ENCODE measurements at regions not wholly inside any gene's neighbourhood (a gene's known extent, or its start where the extent isn't known, plus 50 kb on each side); places are given as distances from the start of the nearest gene placed in this dataset.

DNA sequence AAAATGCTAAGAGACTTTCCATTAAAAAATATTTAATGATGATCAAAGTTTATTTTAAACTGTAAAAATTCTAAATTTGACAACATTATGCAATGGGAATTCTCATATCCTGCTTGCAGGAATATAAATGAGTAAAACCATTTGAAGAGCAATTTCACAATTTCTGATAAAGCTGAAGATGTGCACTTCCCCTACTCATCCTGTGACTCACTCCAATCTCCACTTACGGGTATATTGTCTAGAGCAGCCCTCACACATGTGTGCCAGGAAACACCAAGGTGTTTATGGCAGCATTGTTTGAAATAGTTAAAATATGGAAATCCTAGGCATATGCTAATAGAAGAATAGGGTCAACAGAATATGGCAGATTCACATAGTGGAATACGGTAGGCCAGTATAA, 158.4 kb downstream of the PDHA2 start:
- no peak overlapping the region for H3K9ac ChIP-seq (replicated peaks; ENCODE audit: extremely low read depth, insufficient read depth, low read length)

DNA sequence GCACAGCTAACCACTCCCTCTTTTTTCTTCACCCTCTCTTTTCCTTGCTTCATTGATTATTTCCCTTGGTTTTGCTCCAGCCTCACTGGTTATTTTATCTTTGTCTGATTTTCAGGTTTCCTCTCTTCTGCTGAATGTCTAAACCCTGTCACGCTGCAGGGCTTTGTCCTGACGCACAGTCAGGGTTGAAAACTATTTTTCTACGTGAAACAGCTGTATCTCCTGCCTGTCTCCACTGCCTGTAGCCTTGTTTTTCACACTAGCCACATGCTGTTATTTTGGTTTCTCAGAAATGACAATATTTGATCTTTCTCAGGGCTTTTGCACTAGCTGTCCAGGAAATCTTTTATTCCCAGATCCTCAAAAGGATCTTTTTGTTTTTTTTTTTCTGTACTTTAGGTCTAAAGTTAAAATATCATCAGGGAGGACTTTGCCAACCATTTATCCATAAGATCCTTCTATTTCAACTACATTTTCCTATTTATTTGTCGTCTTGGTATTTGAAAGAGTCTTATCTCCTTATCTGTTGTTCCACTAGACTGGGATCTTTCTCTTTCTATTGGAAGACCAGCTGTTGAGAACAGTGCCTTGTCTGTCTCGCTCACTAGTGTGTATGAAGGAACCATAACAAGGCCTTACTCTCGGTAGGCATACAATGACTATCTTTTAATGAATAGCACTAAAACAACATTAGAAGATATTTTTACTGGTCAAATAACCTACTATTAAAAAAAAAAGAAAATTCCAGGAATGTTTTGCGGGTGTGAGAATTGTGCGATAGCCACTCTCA, 164.3 kb downstream of the PDHA2 start:
- Histone ChIP-seq H3K9me3 (replicated peaks; ENCODE audit: control insufficient read depth, insufficient read depth, low read length) (no peaks in the 10 kb centered on the region), H3K36me3 (ENCODE audit: control insufficient read depth in 2 of 2, extremely low read depth in 1 of 2, insufficient read depth in 2 of 2, low read length in 2 of 2) (no peaks in the 10 kb centered on the region), H3K79me2 (ENCODE audit: control insufficient read depth, insufficient read depth, low read length) (no peaks in the 10 kb centered on the region), H3K27me3 (ENCODE audit: control insufficient read depth in 2 of 2, insufficient read depth in 2 of 2, low read length in 2 of 2) (no peaks in the 10 kb centered on the region), H3K9me1 (replicated peaks; ENCODE audit: control insufficient read depth, extremely low read depth, insufficient read depth, low read length) (no peaks in the 10 kb centered on the region), H3K4me1 (ENCODE audit: control insufficient read depth, extremely low read depth, insufficient read depth, low read length) (no peaks in the 10 kb centered on the region), H3K27ac (ENCODE audit: insufficient read depth, low read depth, low read length) (no peak overlapping the region), H3K4me2 (ENCODE audit: insufficient read depth, low read length) (no peak overlapping the region), H2AFZ (ENCODE audit: low read depth, low read length) (peak overlapping the region; percentile 13), H4K20me1 (replicated peaks; ENCODE audit: control insufficient read depth, extremely low read depth, insufficient read depth, low read length) (no peaks in the 10 kb centered on the region), H3K9ac (replicated peaks; ENCODE audit: extremely low read depth, insufficient read depth, low read length) (no peak overlapping the region), H3K4me3 (replicated peaks in 1 of 3; ENCODE audit: insufficient read depth in 1 of 3, low read depth in 1 of 3, low read length in 3 of 3) (no peak overlapping the region)
- no peak for DNase-seq (ENCODE audit: low read depth, low spot score)
- ChIA-PET CTCF (no interaction called here), POLR2A (no interaction called here)
- no TSS peak for BruUV-seq (replicated peaks)
- no peak for FAIRE-seq
- TF ChIP-seq, protein P1, sequence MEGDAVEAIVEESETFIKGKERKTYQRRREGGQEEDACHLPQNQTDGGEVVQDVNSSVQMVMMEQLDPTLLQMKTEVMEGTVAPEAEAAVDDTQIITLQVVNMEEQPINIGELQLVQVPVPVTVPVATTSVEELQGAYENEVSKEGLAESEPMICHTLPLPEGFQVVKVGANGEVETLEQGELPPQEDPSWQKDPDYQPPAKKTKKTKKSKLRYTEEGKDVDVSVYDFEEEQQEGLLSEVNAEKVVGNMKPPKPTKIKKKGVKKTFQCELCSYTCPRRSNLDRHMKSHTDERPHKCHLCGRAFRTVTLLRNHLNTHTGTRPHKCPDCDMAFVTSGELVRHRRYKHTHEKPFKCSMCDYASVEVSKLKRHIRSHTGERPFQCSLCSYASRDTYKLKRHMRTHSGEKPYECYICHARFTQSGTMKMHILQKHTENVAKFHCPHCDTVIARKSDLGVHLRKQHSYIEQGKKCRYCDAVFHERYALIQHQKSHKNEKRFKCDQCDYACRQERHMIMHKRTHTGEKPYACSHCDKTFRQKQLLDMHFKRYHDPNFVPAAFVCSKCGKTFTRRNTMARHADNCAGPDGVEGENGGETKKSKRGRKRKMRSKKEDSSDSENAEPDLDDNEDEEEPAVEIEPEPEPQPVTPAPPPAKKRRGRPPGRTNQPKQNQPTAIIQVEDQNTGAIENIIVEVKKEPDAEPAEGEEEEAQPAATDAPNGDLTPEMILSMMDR (IDR thresholded peaks at IDR 0.05; ENCODE audit: extremely low read depth in 1 of 2, insufficient read depth in 1 of 2, low read depth in 1 of 2, low read length in 2 of 2), result no peak
- TF ChIP-seq FOS (IDR thresholded peaks at IDR 0.05; ENCODE audit: borderline replicate concordance, insufficient read depth, low read length), result no peak
- TF ChIP-seq POLR2AphosphoS5 (IDR thresholded peaks at IDR 0.05; ENCODE audit: insufficient read depth, low read depth, low read length), result no peak
- no peak for TF ChIP-seq JUN (IDR thresholded peaks at IDR 0.05; ENCODE audit: borderline replicate concordance, insufficient read depth, insufficient read length, low read depth)
- TF ChIP-seq GATA2 (IDR thresholded peaks at IDR 0.05; ENCODE audit: insufficient read depth, insufficient read length, low read depth, low read length), result no peak
- TF ChIP-seq MYC (IDR thresholded peaks at IDR 0.05; ENCODE audit: low read depth, low read length), result no peak
- TF ChIP-seq, protein P2, sequence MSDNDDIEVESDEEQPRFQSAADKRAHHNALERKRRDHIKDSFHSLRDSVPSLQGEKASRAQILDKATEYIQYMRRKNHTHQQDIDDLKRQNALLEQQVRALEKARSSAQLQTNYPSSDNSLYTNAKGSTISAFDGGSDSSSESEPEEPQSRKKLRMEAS (IDR thresholded peaks at IDR 0.05; ENCODE audit: insufficient read depth, insufficient read length), result no peak
- no peak for TF ChIP-seq POLR2A (IDR thresholded peaks at IDR 0.05; ENCODE audit: low read depth, low read length)
- no peak for TF ChIP-seq EZH2 (IDR thresholded peaks at IDR 0.05; ENCODE audit: borderline replicate concordance, low read depth, low read length, severe bottlenecking)
- dilution Hi-C loops (cut with MboI; ENCODE audit: extremely low pct_ligation_motif_present, low sequenced_read_pairs), result no loop called here
- intact Hi-C loops (cut with micrococcal nuclease), result no loop called here

More for the DNA sequence above, 158.4 kb downstream of the PDHA2 start:
- CTCF ChIA-PET, result no interaction called here
- no peaks in the 10 kb centered on the region for H3K36me3 ChIP-seq (ENCODE audit: control insufficient read depth in 2 of 2, extremely low read depth in 1 of 2, insufficient read depth in 2 of 2, low read length in 2 of 2)
- dilution Hi-C loops (cut with MboI; ENCODE audit: extremely low pct_ligation_motif_present, low sequenced_read_pairs) (no loop called here), intact Hi-C loops (cut with micrococcal nuclease) (no loop called here)
- POLR2A ChIA-PET, result no interaction called here
- H3K4me3 ChIP-seq (replicated peaks in 1 of 3; ENCODE audit: insufficient read depth in 1 of 3, low read depth in 1 of 3, low read length in 3 of 3), result no peak overlapping the region
- no peak overlapping the region for H2AFZ ChIP-seq (ENCODE audit: low read depth, low read length)
- no peaks in the 10 kb centered on the region for H3K27me3 ChIP-seq (ENCODE audit: control insufficient read depth in 2 of 2, insufficient read depth in 2 of 2, low read length in 2 of 2)
- no peaks in the 10 kb centered on the region for H3K4me1 ChIP-seq (ENCODE audit: control insufficient read depth, extremely low read depth, insufficient read depth, low read length)
- H3K27ac ChIP-seq (ENCODE audit: insufficient read depth, low read depth, low read length), result no peak overlapping the region
- no peaks in the 10 kb centered on the region for H3K79me2 ChIP-seq (ENCODE audit: control insufficient read depth, insufficient read depth, low read length)
- FAIRE-seq, result no peak
- no peaks in the 10 kb centered on the region for H3K9me3 ChIP-seq (replicated peaks; ENCODE audit: control insufficient read depth, insufficient read depth, low read length)
- BruUV-seq (replicated peaks), result no TSS peak
- no peaks in the 10 kb centered on the region for H4K20me1 ChIP-seq (replicated peaks; ENCODE audit: control insufficient read depth, extremely low read depth, insufficient read depth, low read length)
- no peak for DNase-seq (ENCODE audit: low read depth, low spot score)
- H3K4me2 ChIP-seq (ENCODE audit: insufficient read depth, low read length), result no peak overlapping the region
- TF ChIP-seq FOS (IDR thresholded peaks at IDR 0.05; ENCODE audit: borderline replicate concordance, insufficient read depth, low read length) (no peak), POLR2A (IDR thresholded peaks at IDR 0.05; ENCODE audit: low read depth, low read length) (no peak), POLR2AphosphoS5 (IDR thresholded peaks at IDR 0.05; ENCODE audit: insufficient read depth, low read depth, low read length) (no peak), GATA2 (IDR thresholded peaks at IDR 0.05; ENCODE audit: insufficient read depth, insufficient read length, low read depth, low read length) (no peak), MYC (IDR thresholded peaks at IDR 0.05; ENCODE audit: low read depth, low read length) (no peak), JUN (IDR thresholded peaks at IDR 0.05; ENCODE audit: borderline replicate concordance, insufficient read depth, insufficient read length, low read depth) (no peak)
- TF ChIP-seq, protein P2 (IDR thresholded peaks at IDR 0.05; ENCODE audit: insufficient read depth, insufficient read length), result no peak
- no peaks in the 10 kb centered on the region for H3K9me1 ChIP-seq (replicated peaks; ENCODE audit: control insufficient read depth, extremely low read depth, insufficient read depth, low read length)
